SH-SY5Y (cell line): ENCODE measurements at regions not wholly inside any gene's neighbourhood (a gene's known extent, or its start where the extent isn't known, plus 50 kb on each side); places are given as distances from the start of the nearest gene placed in this dataset.

Experiments used
- GATA2 ChIP-seq: IDR thresholded peaks from 2 replicates; pipeline ENCODE4 v1.6.1; 2011; ENCODE audit warnings: mild to moderate bottlenecking, low read depth, low read length
- GATA3 ChIP-seq: IDR thresholded peaks from 2 replicates; pipeline ENCODE4 v1.6.1; 2011; ENCODE audit warnings: low read depth, mild to moderate bottlenecking, low read length, moderate library complexity

GRCh38 chr5:39505791-39506190, 81.0 kb upstream of the DAB2 start:
- TF ChIP-seq GATA2 (no peak), GATA3 (no peak)
